ENCODE measurements at regions not wholly inside any gene's neighbourhood (a gene's known extent, or its start where the extent isn't known, plus 50 kb on each side); places are given as distances from the start of the nearest gene placed in this dataset.

DNA sequence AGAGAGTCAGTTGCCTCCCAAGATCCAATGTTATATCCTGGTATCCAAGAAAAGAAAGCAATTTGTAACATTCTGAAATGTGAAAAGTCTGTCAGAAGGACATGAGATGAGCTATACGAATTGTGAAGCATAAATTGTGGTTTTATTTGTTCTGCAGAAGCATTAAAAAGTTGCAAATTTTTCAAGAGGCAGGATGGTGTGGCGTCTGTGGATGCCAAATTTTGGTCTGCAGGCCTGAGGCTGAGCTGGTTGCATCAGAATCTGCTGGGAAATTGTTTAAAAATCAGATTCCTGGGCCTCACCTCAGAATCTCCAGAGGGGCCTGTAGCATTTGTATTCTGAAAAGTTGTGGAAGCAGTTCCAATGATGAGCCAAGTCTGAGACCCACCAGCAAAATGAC is 284.7 kb downstream of the NUAK1 start:
- ATAC-seq (no peak), DNase-seq (no peak)
- H3K27me3 Mint-ChIP-seq (ENCODE audit: low read depth) = peaks cover 2% of the 10 kb centered on the region
- H3K4me1 Mint-ChIP-seq (ENCODE audit: low read depth) = no peaks in the 10 kb centered on the region
- H3K4me3 Mint-ChIP-seq = no peak overlapping the region
- no peaks in the 10 kb centered on the region for H3K36me3 Mint-ChIP-seq (ENCODE audit: insufficient read depth)
- no peaks in the 10 kb centered on the region for H3K9me3 Mint-ChIP-seq

DNA sequence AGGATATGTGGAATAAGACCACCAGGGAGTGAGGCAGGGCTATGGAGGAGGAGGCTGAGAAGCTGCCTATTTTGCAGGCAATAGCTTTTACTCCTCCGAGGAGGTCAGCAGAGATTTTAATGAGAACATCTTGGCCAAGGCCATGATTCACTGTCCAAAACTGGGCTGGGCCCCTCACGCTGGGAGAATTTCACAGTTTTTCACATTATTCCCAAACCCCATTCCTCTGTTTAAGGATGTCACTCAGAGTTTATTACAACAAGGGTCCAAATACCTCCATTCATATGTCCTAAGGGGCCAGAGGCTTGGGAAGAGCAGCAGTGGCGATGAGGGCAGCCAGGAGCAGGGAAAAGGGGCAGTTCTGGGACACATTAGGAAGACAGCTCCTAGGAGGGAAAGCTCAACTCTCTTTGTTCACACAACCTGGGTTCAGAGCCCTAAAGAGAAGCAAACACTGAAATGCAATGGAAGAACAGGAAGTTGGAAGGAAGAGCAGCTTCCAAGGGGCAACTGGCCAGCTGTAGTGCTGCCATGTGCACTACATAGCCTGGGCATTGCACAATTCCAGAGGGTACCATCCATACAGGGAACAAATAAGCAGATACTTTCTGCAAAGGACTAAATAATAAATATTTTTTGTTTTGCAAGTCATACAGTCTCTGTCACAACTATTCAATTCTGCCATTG is 283.2 kb downstream of the NUAK1 start:
- Mint-ChIP-seq H3K9me3 (no peaks in the 10 kb centered on the region), H3K4me3 (no peak overlapping the region), H3K27me3 (ENCODE audit: low read depth) (peaks cover 2% of the 10 kb centered on the region), H3K36me3 (ENCODE audit: insufficient read depth) (no peaks in the 10 kb centered on the region), H3K4me1 (ENCODE audit: low read depth) (no peaks in the 10 kb centered on the region)
- no peak for DNase-seq
- ATAC-seq = no peak

DNA sequence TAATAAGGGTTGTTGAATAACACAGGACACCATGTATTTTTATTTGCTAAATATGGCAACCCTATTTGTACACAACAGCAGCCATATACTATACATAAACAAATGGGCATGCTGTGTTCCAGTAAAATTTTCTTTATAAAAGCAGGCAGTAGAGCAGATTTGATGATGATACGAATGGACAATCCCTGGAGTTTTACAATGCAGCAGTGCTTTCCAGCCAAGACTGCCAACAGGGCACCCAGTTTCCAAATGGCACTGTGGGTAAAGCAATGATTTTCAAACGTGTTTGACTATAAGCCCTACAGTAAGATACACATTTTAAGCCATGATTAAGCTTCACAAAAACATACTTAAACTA is 282.7 kb downstream of the NUAK1 start:
- H3K4me3 Mint-ChIP-seq = no peak overlapping the region
- no peak for DNase-seq
- peaks cover 2% of the 10 kb centered on the region for H3K27me3 Mint-ChIP-seq (ENCODE audit: low read depth)

DNA sequence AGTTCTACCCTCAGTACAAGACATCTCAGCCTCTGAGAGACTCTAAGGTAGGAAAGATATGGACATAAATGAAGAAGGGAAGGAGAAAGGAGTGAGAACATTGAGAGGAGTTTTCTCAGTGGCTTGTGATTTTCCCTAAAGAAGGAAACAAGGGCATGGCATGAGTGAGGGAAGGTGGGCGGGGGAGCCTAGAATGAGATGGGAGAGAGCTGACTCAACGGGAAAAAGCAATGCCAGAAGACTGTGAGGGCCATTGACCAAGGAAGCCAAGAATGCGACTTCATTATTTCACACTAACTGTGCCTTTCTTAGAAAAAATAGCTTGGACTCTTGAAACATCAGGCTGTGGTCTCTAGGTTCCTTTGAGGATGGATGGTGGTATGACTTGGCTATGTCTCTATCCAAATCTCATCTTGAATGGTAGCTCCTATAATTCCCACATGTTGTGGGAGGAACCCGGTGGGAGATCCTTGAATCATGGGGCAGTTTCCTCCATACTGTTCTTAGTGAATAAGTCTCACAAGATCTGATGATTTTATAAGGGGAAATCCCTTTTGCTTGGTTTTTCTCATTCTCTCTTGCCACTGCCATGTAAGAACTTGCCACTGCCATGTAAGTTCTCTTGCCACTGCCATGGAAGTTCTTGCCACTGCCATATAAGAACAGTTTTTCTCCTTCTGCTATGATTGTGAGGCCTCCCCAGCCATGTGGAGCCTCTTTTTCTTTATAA is 279.6 kb downstream of the NUAK1 start:
- Mint-ChIP-seq H3K9me3 (no peaks in the 10 kb centered on the region), H3K4me1 (ENCODE audit: low read depth) (no peaks in the 10 kb centered on the region), H3K4me3 (no peak overlapping the region), H3K27me3 (ENCODE audit: low read depth) (peaks cover 6% of the 10 kb centered on the region), H3K36me3 (ENCODE audit: insufficient read depth) (no peaks in the 10 kb centered on the region)
- ATAC-seq (no peak), DNase-seq (no peak)

More for the DNA sequence above, 282.7 kb downstream of the NUAK1 start:
- ATAC-seq = no peak
- no peaks in the 10 kb centered on the region for H3K4me1 Mint-ChIP-seq (ENCODE audit: low read depth)
- H3K9me3 Mint-ChIP-seq = no peaks in the 10 kb centered on the region
- no peaks in the 10 kb centered on the region for H3K36me3 Mint-ChIP-seq (ENCODE audit: insufficient read depth)

DNA sequence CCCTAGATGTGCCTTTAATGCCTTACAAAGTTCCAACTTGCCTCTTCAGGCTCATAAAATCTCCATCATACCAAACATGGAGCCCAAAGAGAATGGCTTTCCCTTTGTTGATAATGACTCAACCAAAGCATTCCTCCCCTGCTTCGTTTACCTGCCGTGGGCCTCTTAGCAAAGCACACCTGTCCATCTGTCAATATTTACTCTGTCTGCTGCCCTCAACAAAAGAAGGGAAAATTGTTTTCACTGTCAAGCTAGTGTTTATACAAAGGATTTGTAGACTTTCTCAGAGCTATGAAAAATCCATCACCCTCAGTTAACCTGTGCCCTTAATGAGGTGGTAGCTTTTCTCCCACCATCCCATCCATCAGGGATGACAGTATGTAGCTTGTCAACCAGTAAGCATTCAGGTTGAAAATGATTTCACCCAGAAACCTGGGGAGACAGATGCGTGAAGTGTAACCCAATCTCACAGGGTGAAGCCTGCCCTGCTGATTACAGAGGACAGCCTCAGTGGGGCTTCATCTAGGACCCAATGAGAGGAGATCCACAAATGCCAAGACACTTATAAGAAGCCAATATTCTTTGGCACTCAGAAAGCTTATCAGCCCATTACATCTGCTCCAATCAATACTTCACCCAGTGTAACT is 278.1 kb downstream of the NUAK1 start:
- ATAC-seq (no peak), DNase-seq (no peak)
- H3K4me1 Mint-ChIP-seq (ENCODE audit: low read depth) = no peaks in the 10 kb centered on the region
- H3K27me3 Mint-ChIP-seq (ENCODE audit: low read depth) = peaks cover 4% of the 10 kb centered on the region
- no peaks in the 10 kb centered on the region for H3K36me3 Mint-ChIP-seq (ENCODE audit: insufficient read depth)
- H3K4me3 Mint-ChIP-seq = no peak overlapping the region
- no peaks in the 10 kb centered on the region for H3K9me3 Mint-ChIP-seq

DNA sequence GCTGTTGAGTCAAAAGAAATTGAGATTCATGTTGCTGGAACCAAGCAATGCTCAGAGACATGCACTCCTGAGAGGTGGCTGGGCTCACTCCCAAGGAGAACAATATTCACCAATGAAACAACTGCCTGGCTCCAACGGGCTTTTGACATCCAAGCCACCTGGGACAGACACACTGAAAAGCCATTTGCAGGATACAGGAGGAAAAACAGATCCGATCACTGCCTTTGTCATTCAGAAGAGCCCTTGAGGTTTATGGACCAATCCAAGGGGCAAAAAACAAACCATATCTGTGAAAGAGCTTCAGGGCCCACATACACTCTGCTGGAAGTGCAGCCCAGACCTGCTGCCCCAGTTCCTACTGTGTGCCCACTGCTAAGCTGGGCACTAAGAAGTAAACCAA is 277.5 kb downstream of the NUAK1 start:
- DNase-seq (no peak), ATAC-seq (no peak)
- H3K36me3 Mint-ChIP-seq (ENCODE audit: insufficient read depth) = no peaks in the 10 kb centered on the region
- peaks cover 4% of the 10 kb centered on the region for H3K27me3 Mint-ChIP-seq (ENCODE audit: low read depth)
- H3K9me3 Mint-ChIP-seq = no peaks in the 10 kb centered on the region
- no peaks in the 10 kb centered on the region for H3K4me1 Mint-ChIP-seq (ENCODE audit: low read depth)
- no peak overlapping the region for H3K4me3 Mint-ChIP-seq

DNA sequence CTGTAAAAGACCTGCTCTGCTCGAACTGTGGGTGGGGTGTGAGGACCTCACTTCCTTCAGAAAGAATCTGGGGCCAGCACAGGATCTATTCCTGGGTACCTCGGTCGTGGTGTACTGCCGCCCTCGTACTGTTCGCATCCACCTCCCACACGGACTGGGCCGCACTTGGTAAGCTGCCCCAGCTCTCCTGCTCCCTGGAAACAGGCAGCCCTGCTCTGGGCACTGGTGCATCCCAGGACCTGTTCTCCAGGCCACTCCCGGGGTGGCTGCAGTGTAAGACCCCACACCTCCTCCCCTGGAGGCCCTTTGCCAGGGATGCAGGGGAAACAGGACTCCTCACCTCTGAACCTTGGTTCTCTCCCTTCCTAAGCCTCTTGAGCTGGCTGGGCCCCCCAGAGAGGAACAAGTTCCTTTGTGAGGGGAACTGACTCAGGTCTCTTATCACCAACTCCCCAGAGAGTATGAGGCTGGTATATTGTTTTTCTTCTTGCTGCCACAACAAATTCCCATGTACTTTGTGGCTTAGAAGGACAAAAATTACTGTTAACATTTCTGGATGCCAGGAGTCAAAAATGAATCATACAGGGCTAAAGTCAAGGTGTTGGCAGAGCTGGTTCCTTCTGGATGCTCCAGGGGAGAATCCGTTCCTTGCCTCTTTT is 276.5 kb downstream of the NUAK1 start:
- H3K4me3 Mint-ChIP-seq = no peak overlapping the region

DNA sequence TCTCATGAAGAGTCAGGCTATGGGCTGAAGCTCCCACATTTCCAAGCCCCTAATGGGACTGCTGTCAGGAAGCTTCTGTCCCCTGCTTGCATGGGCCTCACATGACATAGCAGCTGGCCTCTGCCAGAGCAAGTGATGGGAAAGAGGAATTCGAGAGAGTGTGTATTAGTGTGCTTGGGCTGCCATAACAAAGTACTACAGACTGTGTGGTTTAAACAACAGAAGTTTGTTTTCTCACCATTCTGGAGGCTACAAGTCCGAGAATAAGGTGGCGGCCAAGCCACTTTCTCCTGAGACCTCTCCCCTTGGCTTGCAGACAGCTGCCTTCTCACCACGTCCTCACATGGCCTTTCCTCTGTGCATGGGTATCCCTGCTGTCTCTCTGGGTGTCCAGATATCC is 274.4 kb downstream of the NUAK1 start:
- no peaks in the 10 kb centered on the region for H3K36me3 Mint-ChIP-seq (ENCODE audit: insufficient read depth)
- ATAC-seq (no peak), DNase-seq (no peak)
- no peaks in the 10 kb centered on the region for H3K4me1 Mint-ChIP-seq (ENCODE audit: low read depth)
- no peak overlapping the region for H3K4me3 Mint-ChIP-seq
- peaks cover 4% of the 10 kb centered on the region for H3K27me3 Mint-ChIP-seq (ENCODE audit: low read depth)
- no peaks in the 10 kb centered on the region for H3K9me3 Mint-ChIP-seq

More for the DNA sequence above, 276.5 kb downstream of the NUAK1 start:
- no peak for DNase-seq
- Mint-ChIP-seq H3K36me3 (ENCODE audit: insufficient read depth) (no peaks in the 10 kb centered on the region), H3K4me1 (ENCODE audit: low read depth) (no peaks in the 10 kb centered on the region), H3K27me3 (ENCODE audit: low read depth) (peaks cover 4% of the 10 kb centered on the region), H3K9me3 (no peaks in the 10 kb centered on the region)
- ATAC-seq = no peak

DNA sequence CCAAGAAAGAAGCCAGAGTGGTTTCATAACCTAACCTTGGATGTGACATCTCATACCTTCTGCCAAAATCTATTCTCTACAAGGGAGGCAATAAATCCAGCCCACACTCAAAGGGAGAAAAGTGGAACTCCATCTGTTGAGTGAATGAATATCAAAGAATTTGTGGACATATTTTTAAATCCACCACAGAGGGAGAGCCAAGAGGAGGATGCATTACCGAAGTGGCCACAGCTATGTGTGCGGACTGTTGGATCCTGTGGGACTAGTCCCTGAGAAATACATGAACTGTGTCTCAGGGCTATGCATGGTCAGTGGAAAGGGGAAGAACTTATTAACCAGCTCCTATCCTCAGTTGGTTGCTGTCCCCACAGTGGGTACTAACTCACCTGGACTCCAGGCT is 273.9 kb downstream of the NUAK1 start:
- no peak overlapping the region for H3K4me3 Mint-ChIP-seq
- H3K27me3 Mint-ChIP-seq (ENCODE audit: low read depth) = peaks cover 4% of the 10 kb centered on the region
- H3K36me3 Mint-ChIP-seq (ENCODE audit: insufficient read depth) = no peaks in the 10 kb centered on the region
- no peak for DNase-seq
- ATAC-seq = no peak
- no peaks in the 10 kb centered on the region for H3K4me1 Mint-ChIP-seq (ENCODE audit: low read depth)
- H3K9me3 Mint-ChIP-seq = no peaks in the 10 kb centered on the region

DNA sequence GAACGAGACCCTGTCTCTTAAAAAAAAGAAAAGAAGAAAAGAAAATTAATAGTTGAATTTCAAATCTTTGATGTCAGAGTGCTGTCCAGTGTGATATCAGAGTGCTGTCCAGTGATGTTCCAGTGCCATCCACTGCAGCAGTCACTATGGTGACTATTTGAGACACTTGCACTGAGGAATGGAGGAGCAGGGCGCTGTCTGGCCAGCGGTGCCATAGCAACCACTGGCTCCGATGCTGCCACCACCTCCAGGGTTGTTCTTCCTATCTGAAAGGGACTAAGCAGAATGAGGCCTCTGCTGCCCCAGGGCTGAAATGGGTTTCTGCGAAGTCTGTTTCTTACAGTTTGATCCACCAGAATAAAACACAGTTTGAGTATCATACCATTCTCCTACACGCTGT is 272.9 kb downstream of the NUAK1 start:
- no peak for DNase-seq
- no peaks in the 10 kb centered on the region for H3K4me1 Mint-ChIP-seq (ENCODE audit: low read depth)
- H3K9me3 Mint-ChIP-seq = no peaks in the 10 kb centered on the region
- H3K27me3 Mint-ChIP-seq (ENCODE audit: low read depth) = peaks cover 4% of the 10 kb centered on the region
- no peak for ATAC-seq
- no peaks in the 10 kb centered on the region for H3K36me3 Mint-ChIP-seq (ENCODE audit: insufficient read depth)
- H3K4me3 Mint-ChIP-seq = no peak overlapping the region

DNA sequence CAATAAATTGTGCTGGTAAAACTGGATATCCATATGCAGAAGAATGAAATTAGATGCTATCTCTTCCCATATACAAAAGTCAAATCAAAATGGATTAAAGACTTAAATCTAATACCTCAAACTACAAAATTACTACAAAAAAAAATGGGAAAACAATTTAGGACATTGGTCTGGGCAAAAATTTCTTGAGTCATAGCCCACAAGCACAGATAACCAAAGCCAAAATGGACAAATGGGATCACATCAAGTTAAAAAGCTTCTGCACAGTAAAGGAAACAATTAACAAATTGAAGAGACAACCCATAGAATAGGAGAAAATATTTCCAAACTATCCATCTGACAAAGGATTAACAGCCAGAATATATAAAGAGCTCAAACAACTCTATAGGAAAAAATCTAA is 264.6 kb downstream of the NUAK1 start:
- Mint-ChIP-seq H3K36me3 (ENCODE audit: insufficient read depth) (no peaks in the 10 kb centered on the region), H3K4me1 (ENCODE audit: low read depth) (no peaks in the 10 kb centered on the region), H3K27me3 (ENCODE audit: low read depth) (no peaks in the 10 kb centered on the region), H3K9me3 (no peaks in the 10 kb centered on the region), H3K4me3 (no peak overlapping the region)
- ATAC-seq (no peak), DNase-seq (no peak)

DNA sequence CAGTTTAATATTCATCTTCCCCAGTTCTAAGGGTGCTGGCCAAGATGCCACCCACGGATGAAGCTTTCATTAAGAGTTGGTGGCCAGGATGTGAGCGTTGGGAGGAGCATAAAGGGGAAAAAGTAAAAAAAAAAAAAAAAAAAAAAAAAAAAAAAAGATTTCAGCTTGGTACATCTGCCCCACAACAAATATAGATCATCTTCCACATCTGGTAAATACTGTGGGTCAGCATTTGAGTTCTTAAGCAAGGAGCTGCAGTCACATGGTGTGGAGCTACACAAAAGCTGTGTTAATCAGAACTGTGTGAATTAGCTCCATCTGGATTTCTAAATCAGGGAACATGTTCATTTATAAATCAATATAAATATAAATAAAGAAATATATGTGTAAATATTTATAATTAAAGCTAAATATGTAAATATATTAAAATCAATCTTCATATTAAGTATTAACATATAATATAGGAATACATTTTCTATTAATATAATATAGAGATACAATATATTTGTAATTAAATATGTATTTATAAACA is 262.3 kb downstream of the NUAK1 start:
- H3K36me3 Mint-ChIP-seq (ENCODE audit: insufficient read depth) = no peaks in the 10 kb centered on the region
- DNase-seq (no peak), ATAC-seq (no peak)
- no peak overlapping the region for H3K4me3 Mint-ChIP-seq
- no peaks in the 10 kb centered on the region for H3K27me3 Mint-ChIP-seq (ENCODE audit: low read depth)
- H3K4me1 Mint-ChIP-seq (ENCODE audit: low read depth) = no peaks in the 10 kb centered on the region
- H3K9me3 Mint-ChIP-seq = no peaks in the 10 kb centered on the region

DNA sequence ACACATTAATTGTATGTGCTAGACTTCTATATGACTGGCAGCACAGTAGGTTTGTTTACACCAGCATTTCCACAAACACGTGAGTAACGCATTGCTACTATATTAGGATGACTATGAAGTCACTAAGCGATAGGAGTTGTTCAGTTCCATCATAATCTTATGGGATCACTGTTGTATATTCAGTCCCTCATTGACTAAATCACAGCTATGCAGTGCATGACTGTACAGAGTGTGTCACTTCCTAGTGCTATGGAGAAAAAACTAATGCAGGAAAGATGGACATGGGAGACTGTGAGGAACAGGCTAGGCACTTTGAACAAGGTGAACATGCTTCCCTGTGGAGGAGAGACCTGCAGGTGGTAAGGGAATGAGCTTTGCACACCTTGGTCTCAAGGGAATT is 259.8 kb downstream of the NUAK1 start:
- H3K27me3 Mint-ChIP-seq (ENCODE audit: low read depth) = no peaks in the 10 kb centered on the region
- ATAC-seq = no peak
- H3K9me3 Mint-ChIP-seq = no peaks in the 10 kb centered on the region
- no peak overlapping the region for H3K4me3 Mint-ChIP-seq
- no peaks in the 10 kb centered on the region for H3K4me1 Mint-ChIP-seq (ENCODE audit: low read depth)
- H3K36me3 Mint-ChIP-seq (ENCODE audit: insufficient read depth) = no peaks in the 10 kb centered on the region
- DNase-seq = no peak

DNA sequence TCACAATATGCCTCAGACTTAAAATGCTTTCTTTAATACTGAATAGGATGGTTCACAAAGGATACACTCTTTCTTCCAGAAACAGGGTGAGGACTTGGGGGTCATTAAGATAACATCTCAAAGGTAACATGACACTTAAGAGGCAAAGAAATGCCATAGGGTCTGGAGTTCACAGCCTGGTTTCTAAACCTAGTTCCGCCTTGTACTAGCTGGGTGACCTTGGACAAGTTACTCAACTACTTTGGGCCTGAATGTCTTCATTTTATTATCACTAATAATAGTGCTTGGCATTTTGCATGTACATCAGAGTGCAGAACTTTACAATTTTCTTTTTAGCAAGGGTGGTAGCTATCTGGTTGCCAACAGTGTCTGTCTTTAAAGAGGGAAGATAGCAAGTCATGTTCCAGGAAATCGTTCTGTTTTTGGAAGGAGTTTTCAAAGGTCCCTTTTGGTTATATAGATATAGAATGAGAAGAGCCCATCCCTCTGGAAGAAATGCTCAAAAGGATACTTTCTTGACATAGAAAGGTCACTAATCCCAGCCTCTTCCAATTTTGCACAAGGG is 257.8 kb downstream of the NUAK1 start:
- no peaks in the 10 kb centered on the region for H3K9me3 Mint-ChIP-seq
- no peak for DNase-seq
- no peak for ATAC-seq
- no peaks in the 10 kb centered on the region for H3K36me3 Mint-ChIP-seq (ENCODE audit: insufficient read depth)
- no peaks in the 10 kb centered on the region for H3K4me1 Mint-ChIP-seq (ENCODE audit: low read depth)
- no peak overlapping the region for H3K4me3 Mint-ChIP-seq
- H3K27me3 Mint-ChIP-seq (ENCODE audit: low read depth) = no peaks in the 10 kb centered on the region

Data from activated T-cell treated with anti-CD3 and anti-CD28 coated beads, Interleukin-2, amount 50 U/mL, for 4 hours (primary cell).